Astrocyte (in vitro differentiated cells and primary cell): ENCODE measurements at regions not wholly inside any gene's neighbourhood (a gene's known extent, or its start where the extent isn't known, plus 50 kb on each side); places are given as distances from the start of the nearest gene placed in this dataset.

Experiments used
- DNase-seq: peaks from one replicate; pipeline ENCODE4 v3.0.0-alpha.2; 2010; ENCODE audit warnings: low read depth
- FAIRE-seq: peaks from 2 replicates; lab custom pipeline; 2011; peaks lifted over from hg19 to GRCh38; lab: Jason Lieb, UNC
- H2AFZ ChIP-seq: 2 replicates; pipeline ENCODE4 v1.6.0; 2012; ENCODE audit warnings: low read depth, low read length, inconsistent platforms
- H3K27ac ChIP-seq: 2 replicates; pipeline ENCODE4 v1.5.1; 2011; ENCODE audit warnings: low read depth, low read length, inconsistent platforms
- H3K27me3 ChIP-seq: 2 replicates; pipeline ENCODE4 v1.6.0; 2011; ENCODE audit warnings: low read length, inconsistent platforms; ENCODE audit not compliant: insufficient read depth
- H3K36me3 ChIP-seq: 2 replicates; pipeline ENCODE4 v1.5.1; 2011; ENCODE audit warnings: low read length, inconsistent platforms; ENCODE audit not compliant: insufficient read depth
- H3K4me1 ChIP-seq: 2 replicates; pipeline ENCODE4 v1.5.1; 2011; ENCODE audit warnings: low read length, inconsistent platforms; ENCODE audit not compliant: insufficient read depth
- H3K4me2 ChIP-seq: 2 replicates; pipeline ENCODE4 v1.6.0; 2012; ENCODE audit warnings: low read length, inconsistent platforms
- H3K4me3 ChIP-seq: 2 replicates; pipeline ENCODE4 v1.5.1; 2011; ENCODE audit warnings: low read depth, mild to moderate bottlenecking, low read length, inconsistent platforms; ENCODE audit not compliant: insufficient read depth
- H3K79me2 ChIP-seq: 2 replicates; pipeline ENCODE4 v1.6.0; 2012; ENCODE audit warnings: mild to moderate bottlenecking, low read length, inconsistent platforms; ENCODE audit not compliant: insufficient read depth
- H3K9ac ChIP-seq: 2 replicates; pipeline ENCODE4 v1.6.0; 2012; ENCODE audit warnings: mild to moderate bottlenecking, low read length, inconsistent platforms
- H3K9me3 ChIP-seq: 2 replicates; pipeline ENCODE4 v1.5.1; 2012; ENCODE audit warnings: low read depth, mild to moderate bottlenecking, low read length, inconsistent platforms; ENCODE audit not compliant: insufficient read depth
- H4K20me1 ChIP-seq: 2 replicates; pipeline ENCODE4 v1.6.0; 2012; ENCODE audit warnings: low read length, inconsistent platforms; ENCODE audit not compliant: insufficient read depth
- H3K27ac Mint-ChIP-seq: one replicate; pipeline ENCODE4 v1.8.0; 2021; ENCODE audit warnings: mild to moderate bottlenecking, mixed read lengths; ENCODE audit not compliant: unreplicated experiment
- H3K27me3 Mint-ChIP-seq: one replicate; pipeline ENCODE4 v1.8.0; 2021; ENCODE audit warnings: low read depth, mixed read lengths; ENCODE audit not compliant: unreplicated experiment
- H3K36me3 Mint-ChIP-seq: one replicate; pipeline ENCODE4 v1.8.0; 2021; ENCODE audit warnings: low read depth, mixed read lengths; ENCODE audit not compliant: unreplicated experiment
- H3K4me1 Mint-ChIP-seq: one replicate; pipeline ENCODE4 v1.8.0; 2021; ENCODE audit warnings: low read depth, mixed read lengths; ENCODE audit not compliant: unreplicated experiment
- H3K4me3 Mint-ChIP-seq: one replicate; pipeline ENCODE4 v1.8.0; 2021; ENCODE audit warnings: mild to moderate bottlenecking, moderate library complexity, mixed read lengths; ENCODE audit not compliant: unreplicated experiment
- H3K9me3 Mint-ChIP-seq: one replicate; pipeline ENCODE4 v1.8.0; 2021; ENCODE audit warnings: mild to moderate bottlenecking, mixed read lengths; ENCODE audit not compliant: unreplicated experiment
- CTCF ChIP-seq: IDR thresholded peaks from 2 replicates; pipeline ENCODE4 v1.5.1; 2011; ENCODE audit warnings: low read depth, mild to moderate bottlenecking, inconsistent platforms, low read length, moderate library complexity; ENCODE audit not compliant: insufficient read depth
- EZH2 ChIP-seq: IDR thresholded peaks from 2 replicates; pipeline ENCODE4 v1.6.1; 2012; ENCODE audit warnings: mild to moderate bottlenecking, low read length, inconsistent platforms; ENCODE audit not compliant: insufficient read depth

- FAIRE-seq (no peak), DNase-seq (no peak)
- Histone ChIP-seq H2AFZ (no peak overlapping the region), H3K4me3 (no peak overlapping the region), H3K79me2 (no peaks in the 10 kb centered on the region), H3K9ac (no peak overlapping the region), H3K4me1 (no peaks in the 10 kb centered on the region), H3K9me3 (peaks cover 6% of the 10 kb centered on the region), H3K27me3 (no peaks in the 10 kb centered on the region), H3K4me2 (no peak overlapping the region), H3K27ac (no peak overlapping the region), H4K20me1 (no peaks in the 10 kb centered on the region), H3K36me3 (no peaks in the 10 kb centered on the region)
- Mint-ChIP-seq H3K36me3 (no peaks in the 10 kb centered on the region), H3K4me3 (no peak overlapping the region), H3K27ac (no peak overlapping the region), H3K9me3 (no peaks in the 10 kb centered on the region), H3K27me3 (peaks cover 23% of the 10 kb centered on the region), H3K4me1 (peaks cover 13% of the 10 kb centered on the region)
- no peak for TF ChIP-seq EZH2
- no peak for TF ChIP-seq CTCF
Measured at GRCh38 chr10:129102906-129103693, 363.9 kb upstream of the MGMT start.

- H3K4me3 Mint-ChIP-seq: no peak overlapping the region
- no peak overlapping the region for H3K9ac ChIP-seq
- H3K9me3 ChIP-seq: peaks cover 4% of the 10 kb centered on the region
- TF ChIP-seq CTCF: no peak
- TF ChIP-seq EZH2: no peak
- no peak for FAIRE-seq
- H3K27ac ChIP-seq: no peak overlapping the region
- H4K20me1 ChIP-seq: no peaks in the 10 kb centered on the region
- H3K4me3 ChIP-seq: no peak overlapping the region
- H3K27me3 Mint-ChIP-seq: peaks cover 27% of the 10 kb centered on the region
- H3K27ac Mint-ChIP-seq: no peak overlapping the region
- no peaks in the 10 kb centered on the region for H3K4me1 ChIP-seq
- no peak for DNase-seq
- no peaks in the 10 kb centered on the region for H3K79me2 ChIP-seq
- H3K36me3 Mint-ChIP-seq: peaks cover 3% of the 10 kb centered on the region
- H2AFZ ChIP-seq: no peak overlapping the region
- H3K27me3 ChIP-seq: no peaks in the 10 kb centered on the region
- H3K36me3 ChIP-seq: no peaks in the 10 kb centered on the region
- no peak overlapping the region for H3K4me2 ChIP-seq
- H3K9me3 Mint-ChIP-seq: no peaks in the 10 kb centered on the region
- H3K4me1 Mint-ChIP-seq: peaks cover 12% of the 10 kb centered on the region
Measured at GRCh38 chr10:129104266-129105045, 362.6 kb upstream of the MGMT start.

- H3K4me3 Mint-ChIP-seq: no peak overlapping the region
- Histone ChIP-seq H3K27me3 (no peaks in the 10 kb centered on the region), H3K79me2 (no peaks in the 10 kb centered on the region), H2AFZ (no peak overlapping the region), H3K4me2 (peak overlapping the region; percentile 23), H3K9ac (no peak overlapping the region), H3K4me1 (no peaks in the 10 kb centered on the region), H3K4me3 (no peak overlapping the region), H3K27ac (no peak overlapping the region), H3K36me3 (no peaks in the 10 kb centered on the region), H3K9me3 (no peaks in the 10 kb centered on the region), H4K20me1 (no peaks in the 10 kb centered on the region)
- FAIRE-seq (no peak), DNase-seq (no peak)
- H3K4me1 Mint-ChIP-seq: peaks cover 12% of the 10 kb centered on the region
- no peak for TF ChIP-seq CTCF
- TF ChIP-seq EZH2: no peak
- H3K27me3 Mint-ChIP-seq: peaks cover 31% of the 10 kb centered on the region
- no peaks in the 10 kb centered on the region for H3K9me3 Mint-ChIP-seq
- H3K36me3 Mint-ChIP-seq: peaks cover 3% of the 10 kb centered on the region
- no peak overlapping the region for H3K27ac Mint-ChIP-seq
Measured at GRCh38 chr10:129105266-129105665, 361.8 kb upstream of the MGMT start.
